Suprapubic skin (tissue), 4 donors: ENCODE measurements at regions not wholly inside any gene's neighbourhood (a gene's known extent, or its start where the extent isn't known, plus 50 kb on each side); places are given as distances from the start of the nearest gene placed in this dataset.
"Not testable (repeated sequence)": the region's sequence is repeated elsewhere in the genome, so short reads cannot be mapped to it uniquely, and the experiment has no call there.

ENCODE experiments used
- DNase-seq, 2 donors: peaks; one replicate each; pipeline ENCODE4 v3.0.0-alpha.2; 2019; ENCODE audit warnings: low spot score in 2 of 2
- H3K27ac ChIP-seq: fragments of 200-600 bp; sonication (generic); one replicate; pipeline ENCODE4 v1.5.1; 2019
- H3K27me3 ChIP-seq: fragments of 200-600 bp; sonication (generic); one replicate; pipeline ENCODE4 v1.5.1; 2019
- H3K36me3 ChIP-seq: fragments of 200-600 bp; sonication (generic); one replicate; pipeline ENCODE4 v1.5.1; 2019
- H3K4me1 ChIP-seq: fragments of 200-600 bp; sonication (generic); one replicate; pipeline ENCODE4 v1.5.1; 2019
- H3K4me3 ChIP-seq: fragments of 200-600 bp; sonication (generic); one replicate; pipeline ENCODE4 v1.5.1; 2019; ENCODE audit warnings: mild to moderate bottlenecking
- H3K9me3 ChIP-seq: fragments of 200-600 bp; sonication (generic); one replicate; pipeline ENCODE4 v1.5.1; 2019
- CTCF ChIP-seq, 2 donors: fragments of 200-600 bp in 1 of 2; fragments of 450-650 bp in 1 of 2; sonication (generic) in 1 of 2; IDR thresholded peaks; one replicate each; pipeline ENCODE4 v1.5.1; 2016 to 2019; ENCODE audit warnings: antibody characterized with exemption in 2 of 2, mild to moderate bottlenecking in 1 of 2, moderate library complexity in 1 of 2
- EP300 ChIP-seq: sonication (generic); formaldehyde crosslinking; IDR thresholded peaks from one replicate; pipeline ENCODE4 v1.6.1; 2017; ENCODE audit warnings: antibody characterized with exemption
- POLR2A ChIP-seq, 2 donors: fragments of 450-650 bp; IDR thresholded peaks; one replicate each; pipeline ENCODE4 v1.6.1; 2017; ENCODE audit warnings: antibody characterized with exemption in 2 of 2, mild to moderate bottlenecking in 2 of 2, moderate library complexity in 2 of 2
- POLR2AphosphoS5 ChIP-seq, 3 donors: sonication (generic); formaldehyde crosslinking; IDR thresholded peaks; one replicate each; pipeline ENCODE4 v1.6.1; 2017; ENCODE audit warnings: antibody characterized with exemption in 3 of 3
- WGBS: methylation state at CpG from one replicate; pipeline ENCODE4 v1.1.5; 2018; 5-methylcytosine and 5-hydroxymethylcytosine counted together

GRCh38 chr20:48219306-48219705, 434.0 kb upstream of the SULF2 start:
- 88% methylated on average over 5 of the region's 5 CpGs for WGBS
- DNase-seq: no peak
- TF ChIP-seq POLR2AphosphoS5 (IDR thresholded peaks at IDR 0.05) (no peak), EP300 (no peak)

GRCh38 chr20:48217190-48217589, 431.9 kb upstream of the SULF2 start:
- H3K4me1 ChIP-seq: no peaks in the 10 kb centered on the region
- DNase-seq: no peak
- H3K4me3 ChIP-seq: no peak overlapping the region
- no peaks in the 10 kb centered on the region for H3K9me3 ChIP-seq
- TF ChIP-seq CTCF (IDR thresholded peaks at IDR 0.05) (no peak), POLR2A (IDR thresholded peaks at IDR 0.05) (no peak), EP300 (no peak), POLR2AphosphoS5 (IDR thresholded peaks at IDR 0.05) (no peak)
- peaks cover 8% of the 10 kb centered on the region for H3K27me3 ChIP-seq
- WGBS: 40% methylated on average over 14 of the region's 14 CpGs
- no peaks in the 10 kb centered on the region for H3K36me3 ChIP-seq
- no peak overlapping the region for H3K27ac ChIP-seq

More at GRCh38 chr20:48219306-48219705, 434.0 kb upstream of the SULF2 start:
- Histone ChIP-seq H3K4me3 (no peak overlapping the region), H3K4me1 (no peaks in the 10 kb centered on the region), H3K27me3 (peaks cover 15% of the 10 kb centered on the region), H3K27ac (no peak overlapping the region), H3K9me3 (no peaks in the 10 kb centered on the region), H3K36me3 (no peaks in the 10 kb centered on the region)

GRCh38 chr20:48215536-48215935, 430.3 kb upstream of the SULF2 start:
- Histone ChIP-seq H3K9me3 (no peaks in the 10 kb centered on the region), H3K36me3 (no peaks in the 10 kb centered on the region), H3K27me3 (peaks cover 8% of the 10 kb centered on the region), H3K4me1 (no peaks in the 10 kb centered on the region), H3K4me3 (no peak overlapping the region), H3K27ac (no peak overlapping the region)
- DNase-seq: no peak
- WGBS: 39% methylated on average over 8 of the region's 8 CpGs
- no peak for TF ChIP-seq CTCF (IDR thresholded peaks at IDR 0.05)
- TF ChIP-seq EP300: no peak
- TF ChIP-seq POLR2AphosphoS5 (IDR thresholded peaks at IDR 0.05): no peak
- TF ChIP-seq POLR2A (IDR thresholded peaks at IDR 0.05): no peak

GRCh38 chr20:48214601-48215000, 429.3 kb upstream of the SULF2 start:
- WGBS: 54% methylated on average over 4 of the region's 5 CpGs
- H3K27me3 ChIP-seq: peaks cover 5% of the 10 kb centered on the region
- H3K4me1 ChIP-seq: no peaks in the 10 kb centered on the region
- DNase-seq: no peak
- TF ChIP-seq POLR2A (IDR thresholded peaks at IDR 0.05) (no peak), CTCF (IDR thresholded peaks at IDR 0.05) (no peak), EP300 (no peak), POLR2AphosphoS5 (IDR thresholded peaks at IDR 0.05) (no peak)
- no peaks in the 10 kb centered on the region for H3K9me3 ChIP-seq
- H3K36me3 ChIP-seq: no peaks in the 10 kb centered on the region
- H3K4me3 ChIP-seq: no peak overlapping the region
- no peak overlapping the region for H3K27ac ChIP-seq

- H3K36me3 ChIP-seq, H3K4me1 ChIP-seq, H3K27me3 ChIP-seq, H3K9me3 ChIP-seq, H3K27ac ChIP-seq, DNase-seq, H3K4me3 ChIP-seq: not testable (repeated sequence)
- 65% methylated on average over 12 of the region's 12 CpGs for WGBS
These were observed 428.4 kb upstream of the SULF2 start for GRCh38 chr20:48213635-48214034.

- Histone ChIP-seq H3K27me3 (peaks cover 3% of the 10 kb centered on the region), H3K27ac (no peak overlapping the region), H3K9me3 (no peaks in the 10 kb centered on the region), H3K36me3 (no peaks in the 10 kb centered on the region), H3K4me1 (no peaks in the 10 kb centered on the region), H3K4me3 (no peak overlapping the region)
- TF ChIP-seq CTCF (IDR thresholded peaks at IDR 0.05): no peak
- no peak for TF ChIP-seq POLR2A (IDR thresholded peaks at IDR 0.05)
- TF ChIP-seq EP300: no peak
- TF ChIP-seq POLR2AphosphoS5 (IDR thresholded peaks at IDR 0.05): no peak
- WGBS: 100% methylated on average over 1 of the region's 3 CpGs
- DNase-seq: no peak
These were observed 427.7 kb upstream of the SULF2 start for GRCh38 chr20:48212806-48213509.
